HG03103 (cell line): ENCODE measurements at regions not wholly inside any gene's neighbourhood (a gene's known extent, or its start where the extent isn't known, plus 50 kb on each side); places are given as distances from the start of the nearest gene placed in this dataset.

ENCODE experiments used
- ATAC-seq: cut with Tn5 transposase; IDR thresholded peaks from one replicate; pipeline ENCODE4 v1.9.1; 2021; ENCODE audit warnings: low read depth; ENCODE audit not compliant: unreplicated experiment

GRCh38 chr2:12363138-12363537 is 353.6 kb upstream of the TRIB2 start:
- ATAC-seq, result no peak

- ATAC-seq, result no peak
These were observed 353.2 kb upstream of the TRIB2 start for GRCh38 chr2:12363569-12363968.

DNA sequence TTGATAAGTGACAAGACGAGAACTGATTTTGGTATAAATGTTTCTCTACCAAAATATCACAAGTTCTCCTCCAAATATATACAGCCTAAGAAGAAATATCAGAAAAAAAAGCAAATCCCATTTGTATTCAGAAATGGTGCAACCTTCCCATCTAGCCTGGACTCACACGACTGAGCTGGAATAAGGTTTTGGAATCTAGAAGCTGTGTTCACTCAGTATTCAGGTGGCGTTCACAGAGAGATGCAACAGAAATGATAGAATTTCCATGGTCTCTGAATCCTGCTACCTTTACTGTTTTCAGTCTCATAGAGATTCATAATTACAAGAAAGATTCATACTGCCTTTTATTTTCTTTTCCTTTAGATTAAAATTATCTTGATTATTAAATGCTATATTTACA is 347.2 kb upstream of the TRIB2 start:
- no peak for ATAC-seq

DNA sequence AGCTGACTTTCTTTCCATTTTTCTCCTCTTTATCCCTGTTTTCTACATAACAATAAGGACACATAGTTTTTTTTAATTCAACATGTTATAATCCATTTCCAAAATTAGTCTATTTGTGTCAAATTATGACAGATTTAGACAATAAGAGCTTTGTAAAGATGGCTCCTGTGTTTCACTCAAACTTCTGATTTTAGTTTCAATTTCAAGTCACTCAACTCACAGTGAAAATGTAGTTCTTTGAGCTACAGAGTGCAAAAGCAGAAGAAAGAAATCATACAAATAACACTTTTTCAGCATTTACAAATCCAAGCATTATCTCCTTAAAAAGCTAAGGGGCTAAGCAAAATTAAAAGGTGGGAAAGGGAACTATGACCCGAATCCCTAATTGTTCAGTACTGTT is 340.7 kb upstream of the TRIB2 start:
- no peak for ATAC-seq

DNA sequence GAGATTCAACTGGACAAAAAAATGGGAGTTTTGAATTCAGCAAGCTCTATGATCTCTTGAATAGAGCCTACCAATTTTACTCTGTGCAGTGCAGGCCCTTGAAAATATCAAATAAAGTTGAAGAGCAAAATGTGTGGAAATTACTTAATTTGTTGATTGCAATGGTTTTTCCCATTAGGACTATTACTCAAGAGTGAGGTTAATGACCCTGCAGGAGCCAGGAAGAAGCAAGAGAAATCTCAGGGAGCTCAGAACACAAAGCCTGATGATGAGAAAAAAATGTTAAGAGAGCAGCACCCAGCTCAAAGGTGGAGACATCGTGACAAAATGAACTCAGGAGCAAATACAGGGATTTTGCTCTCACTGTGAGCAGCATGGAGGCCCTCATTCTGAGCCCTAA is 337.6 kb upstream of the TRIB2 start:
- no peak for ATAC-seq

- no peak for ATAC-seq
These were observed 335.0 kb upstream of the TRIB2 start for GRCh38 chr2:12381543-12382325.

GRCh38 chr2:12382366-12382765 is 334.4 kb upstream of the TRIB2 start:
- no peak for ATAC-seq

GRCh38 chr2:12389344-12390045 is 327.2 kb upstream of the TRIB2 start:
- ATAC-seq, result no peak

- ATAC-seq, result no peak
These were observed 325.6 kb upstream of the TRIB2 start for GRCh38 chr2:12391116-12391515.

- ATAC-seq, result no peak
These were observed 320.0 kb upstream of the TRIB2 start for GRCh38 chr2:12396699-12397098.

DNA sequence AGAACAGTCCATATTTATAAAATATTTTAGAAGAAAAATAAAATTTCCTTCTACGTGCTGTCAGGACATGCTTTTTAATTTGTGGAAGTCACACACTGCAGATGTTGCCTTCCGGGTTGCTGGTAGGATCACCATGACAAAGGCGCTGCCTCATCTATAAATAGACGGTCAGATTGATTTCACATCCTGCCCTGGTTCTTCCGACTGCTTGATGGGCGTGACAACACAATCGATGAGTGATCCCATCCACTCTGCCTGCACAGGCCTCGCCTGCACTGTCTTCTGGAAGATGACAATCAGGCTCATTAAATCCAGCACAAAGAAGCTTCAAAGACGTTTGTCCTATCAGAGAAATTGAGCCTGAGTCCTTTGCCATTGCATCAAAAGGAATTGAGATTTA is 318.9 kb upstream of the TRIB2 start:
- ATAC-seq, result no peak

- ATAC-seq, result no peak
These were observed 317.5 kb upstream of the TRIB2 start for GRCh38 chr2:12399240-12399639.

DNA sequence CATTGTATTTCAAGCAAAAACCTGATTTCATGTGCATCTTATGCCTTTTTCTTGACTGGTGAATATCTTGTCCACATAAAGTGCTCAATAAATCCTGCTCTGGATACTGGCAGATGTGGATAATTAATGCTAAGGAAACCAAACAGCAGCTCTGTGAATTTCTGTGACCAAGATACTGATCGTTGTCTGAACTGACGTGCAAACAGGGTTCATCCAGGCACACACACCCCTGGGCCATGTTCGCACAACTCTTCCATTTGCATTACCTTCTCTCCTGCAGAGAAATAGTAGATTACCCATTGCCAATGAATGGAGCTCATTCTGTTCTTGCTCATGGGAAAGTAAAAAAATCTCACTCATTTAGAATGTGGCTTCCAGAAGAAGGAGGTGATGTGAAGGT is 316.2 kb upstream of the TRIB2 start:
- no peak for ATAC-seq

DNA sequence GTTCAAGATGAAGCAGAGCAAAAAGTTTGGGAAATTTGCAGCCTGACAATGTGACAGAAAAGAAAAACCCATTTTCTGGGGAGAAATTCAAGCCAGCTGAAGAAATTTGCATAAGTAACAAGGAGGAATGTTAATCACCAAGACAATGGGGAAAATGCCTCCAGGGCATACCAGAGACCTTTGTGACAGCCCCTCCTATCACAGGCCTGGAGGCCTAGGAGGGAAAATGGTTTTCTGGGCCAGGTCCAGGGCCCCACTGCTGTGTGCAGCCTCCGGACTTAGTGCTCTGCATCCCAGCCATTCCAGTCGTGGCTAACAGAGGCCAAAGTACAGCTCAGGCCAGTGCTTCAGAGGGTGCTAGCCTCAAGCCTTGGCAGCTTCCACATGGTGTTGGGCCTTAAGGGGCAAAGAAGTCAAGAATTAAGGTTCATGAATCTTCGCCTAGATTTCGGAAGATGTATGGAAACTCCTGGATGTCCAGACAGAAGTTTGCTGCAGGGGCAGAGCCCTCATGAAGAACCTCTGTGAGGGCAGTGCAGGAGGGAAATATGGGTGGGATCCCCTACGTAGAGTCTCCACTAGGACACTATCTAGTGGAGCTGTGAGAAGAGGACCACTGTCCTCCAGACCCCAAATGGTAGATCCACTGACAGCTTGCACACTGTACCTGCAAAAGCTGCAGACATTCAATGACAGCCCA is 314.1 kb upstream of the TRIB2 start:
- no peak for ATAC-seq

DNA sequence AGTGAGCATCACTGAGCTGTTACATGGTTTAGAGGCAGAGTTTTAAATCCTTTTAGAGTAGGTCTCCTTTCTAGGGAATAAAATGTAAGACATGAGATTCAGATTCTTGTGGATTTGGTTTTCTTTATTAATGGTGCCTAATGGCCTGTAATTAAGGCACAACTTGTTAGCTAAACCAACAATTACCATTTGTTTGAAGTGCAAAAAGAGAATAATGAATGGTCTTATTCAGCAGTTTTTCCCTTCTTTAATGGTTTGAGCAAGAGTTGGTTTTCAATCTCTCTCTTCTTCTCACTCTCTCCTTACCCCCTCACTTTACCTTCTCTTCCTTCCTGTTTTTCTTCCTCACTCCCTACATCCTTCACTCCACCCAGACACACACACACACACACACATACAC is 312.2 kb upstream of the TRIB2 start:
- no peak for ATAC-seq

GRCh38 chr2:12407160-12407559 is 309.6 kb upstream of the TRIB2 start:
- ATAC-seq, result no peak

DNA sequence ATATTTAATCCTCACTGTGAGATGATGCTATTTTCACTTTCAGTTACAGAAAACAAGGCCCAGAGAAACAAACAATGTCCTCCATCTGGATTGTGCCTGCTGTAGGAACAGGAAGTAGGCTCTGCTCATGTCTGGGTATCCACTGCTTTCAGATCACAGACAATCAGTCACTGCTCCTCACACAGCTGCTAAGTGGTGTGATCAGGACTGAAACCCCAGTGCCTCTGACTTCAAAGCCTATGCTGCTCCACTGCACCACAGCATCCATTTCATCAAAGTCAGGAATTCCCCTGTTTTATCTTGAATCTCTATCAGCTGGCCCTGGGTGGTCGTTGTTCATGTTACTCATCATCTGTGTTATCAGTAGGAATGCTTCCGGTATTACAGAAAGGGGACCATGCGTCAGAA is 303.8 kb upstream of the TRIB2 start:
- peak; percentile 93 for ATAC-seq

DNA sequence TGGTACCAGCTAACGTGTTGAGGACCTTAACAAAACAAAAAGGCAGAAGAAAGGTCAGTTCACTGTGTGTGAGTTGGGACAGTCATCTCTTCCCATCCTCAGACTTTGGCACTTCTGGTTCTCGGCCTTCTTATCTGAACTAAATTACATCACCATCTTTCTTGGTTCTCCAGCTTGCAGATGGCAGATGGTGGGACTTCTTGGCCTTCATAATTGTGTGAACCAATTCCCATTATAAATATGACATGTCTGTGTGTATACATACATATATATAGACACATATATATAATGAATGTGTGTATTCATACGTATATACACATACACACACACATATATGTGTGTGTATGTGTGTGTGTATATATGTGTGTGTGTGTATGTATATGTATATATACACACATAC is 301.2 kb upstream of the TRIB2 start:
- no peak for ATAC-seq

GRCh38 chr2:12416600-12416999 is 300.1 kb upstream of the TRIB2 start:
- ATAC-seq, result no peak

GRCh38 chr2:12417786-12418185 is 298.9 kb upstream of the TRIB2 start:
- no peak for ATAC-seq

- no peak for ATAC-seq
These were observed 296.9 kb upstream of the TRIB2 start for GRCh38 chr2:12419803-12420202.

- ATAC-seq, result no peak
These were observed 295.7 kb upstream of the TRIB2 start for GRCh38 chr2:12421046-12421445.
